Left ventricle myocardium inferior (tissue), 1 donor: ENCODE measurements at regions not wholly inside any gene's neighbourhood (a gene's known extent, or its start where the extent isn't known, plus 50 kb on each side); places are given as distances from the start of the nearest gene placed in this dataset.
"Not testable (repeated sequence)": the region's sequence is repeated elsewhere in the genome, so short reads cannot be mapped to it uniquely, and the experiment has no call there.

Experiments used
- DNase-seq: peaks from one replicate; pipeline ENCODE4 v3.0.0-alpha.2; 2020
- H3K27ac ChIP-seq: fragments of 200-600 bp; replicated peaks from 2 replicates; pipeline ENCODE4 v1.8.0; 2021
- H3K27me3 ChIP-seq: fragments of 200-600 bp; 2 replicates; pipeline ENCODE4 v1.8.0; 2021; ENCODE audit warnings: low read depth
- H3K36me3 ChIP-seq: fragments of 200-600 bp; 2 replicates; pipeline ENCODE4 v1.8.0; 2021
- H3K4me1 ChIP-seq: fragments of 200-600 bp; 2 replicates; pipeline ENCODE4 v1.8.0; 2021
- H3K4me3 ChIP-seq: fragments of 200-600 bp; 2 replicates; pipeline ENCODE4 v1.8.0; 2021; ENCODE audit warnings: mild to moderate bottlenecking, moderate library complexity
- H3K9me3 ChIP-seq: fragments of 200-600 bp; replicated peaks from 2 replicates; pipeline ENCODE4 v1.8.0; 2021
- CTCF ChIP-seq: fragments of 200-600 bp; IDR thresholded peaks from 2 replicates; pipeline ENCODE4 v1.8.0; 2021; ENCODE audit warnings: antibody characterized with exemption, mild to moderate bottlenecking, borderline replicate concordance
- intact Hi-C: fragments of 100-400 bp; cut with micrococcal nuclease; formaldehyde crosslinking; loops from one replicate; pipeline ENCODE4 v1.11.0; 2022
- donor health status: DM: no; HTN: yes; CAD: no; lungs with severe emphysema.

GRCh38 chr6:86682297-86682696, 255.0 kb upstream of the HTR1E start:
- TF ChIP-seq CTCF: no peak

GRCh38 chr6:86681140-86681539, 256.2 kb upstream of the HTR1E start:
- intact Hi-C loops, H3K4me1 ChIP-seq, H3K27me3 ChIP-seq, H3K4me3 ChIP-seq, H3K27ac ChIP-seq, DNase-seq, H3K36me3 ChIP-seq: not testable (repeated sequence)
- peaks cover 17% of the 10 kb centered on the region for H3K9me3 ChIP-seq

More at GRCh38 chr6:86682297-86682696, 255.0 kb upstream of the HTR1E start:
- Histone ChIP-seq H3K36me3 (no peaks in the 10 kb centered on the region), H3K4me3 (no peak overlapping the region), H3K27ac (no peak overlapping the region), H3K4me1 (no peaks in the 10 kb centered on the region), H3K27me3 (no peaks in the 10 kb centered on the region), H3K9me3 (peaks cover 20% of the 10 kb centered on the region)
- intact Hi-C loops: no loop called here
- DNase-seq: no peak

GRCh38 chr6:86672125-86672524, 265.2 kb upstream of the HTR1E start:
- DNase-seq, H3K4me1 ChIP-seq, intact Hi-C loops, H3K27ac ChIP-seq, H3K36me3 ChIP-seq, H3K27me3 ChIP-seq, H3K4me3 ChIP-seq: not testable (repeated sequence)
- H3K9me3 ChIP-seq: peaks cover 35% of the 10 kb centered on the region

GRCh38 chr6:86657192-86657591, 280.1 kb upstream of the HTR1E start:
- TF ChIP-seq CTCF: no peak
- no peaks in the 10 kb centered on the region for H3K4me1 ChIP-seq
- no peak overlapping the region for H3K4me3 ChIP-seq
- no peaks in the 10 kb centered on the region for H3K27me3 ChIP-seq
- intact Hi-C loops: no loop called here
- no peak overlapping the region for H3K27ac ChIP-seq
- DNase-seq: no peak
- H3K9me3 ChIP-seq: peaks cover 13% of the 10 kb centered on the region
- H3K36me3 ChIP-seq: no peaks in the 10 kb centered on the region

GRCh38 chr6:86629123-86629522, 308.2 kb upstream of the HTR1E start:
- Histone ChIP-seq H3K36me3 (no peaks in the 10 kb centered on the region), H3K27ac (no peak overlapping the region), H3K4me1 (no peaks in the 10 kb centered on the region), H3K9me3 (peaks cover 34% of the 10 kb centered on the region), H3K27me3 (no peaks in the 10 kb centered on the region), H3K4me3 (no peak overlapping the region)
- no peak for DNase-seq
- TF ChIP-seq CTCF: no peak
- intact Hi-C loops: no loop called here

- no peak overlapping the region for H3K4me3 ChIP-seq
- TF ChIP-seq CTCF: no peak
- DNase-seq: no peak
- H3K9me3 ChIP-seq: peaks cover 46% of the 10 kb centered on the region
- intact Hi-C loops: no loop called here
- H3K36me3 ChIP-seq: no peaks in the 10 kb centered on the region
- H3K27me3 ChIP-seq: no peaks in the 10 kb centered on the region
- H3K4me1 ChIP-seq: no peaks in the 10 kb centered on the region
- no peak overlapping the region for H3K27ac ChIP-seq
These were observed 317.9 kb upstream of the HTR1E start for GRCh38 chr6:86619428-86619827.

- Histone ChIP-seq H3K36me3 (no peaks in the 10 kb centered on the region), H3K4me3 (no peak overlapping the region), H3K27me3 (no peaks in the 10 kb centered on the region), H3K27ac (no peak overlapping the region), H3K9me3 (peaks cover 12% of the 10 kb centered on the region), H3K4me1 (no peaks in the 10 kb centered on the region)
- intact Hi-C loops: no loop called here
- DNase-seq: no peak
- TF ChIP-seq CTCF: no peak
These were observed 322.0 kb upstream of the HTR1E start for GRCh38 chr6:86615299-86615698.
